NT2/D1 (cell line): ENCODE measurements at regions not wholly inside any gene's neighbourhood (a gene's known extent, or its start where the extent isn't known, plus 50 kb on each side); places are given as distances from the start of the nearest gene placed in this dataset.

Experiments
- DNase-seq: peaks from one replicate; pipeline ENCODE4 v3.0.0-alpha.2; 2011; ENCODE audit warnings: low read depth, low spot score
- H3K27me3 ChIP-seq: 2 replicates; pipeline ENCODE4 v1.6.0; 2011; ENCODE audit warnings: mild to moderate bottlenecking; ENCODE audit not compliant: insufficient read length, insufficient read depth
- H3K36me3 ChIP-seq: 2 replicates; pipeline ENCODE4 v1.6.1; 2011; ENCODE audit warnings: mild to moderate bottlenecking, low read length, mixed read lengths; ENCODE audit not compliant: insufficient read depth, insufficient read length
- H3K4me1 ChIP-seq: 2 replicates; pipeline ENCODE4 v1.5.1; 2011; ENCODE audit not compliant: insufficient read depth, insufficient read length
- H3K4me3 ChIP-seq: 2 replicates; pipeline ENCODE4 v1.5.1; 2011; ENCODE audit warnings: low read depth; ENCODE audit not compliant: insufficient read length
- H3K9ac ChIP-seq: 2 replicates; pipeline ENCODE4 v1.6.0; 2011; ENCODE audit warnings: low read depth; ENCODE audit not compliant: insufficient read length
- H3K9me3 ChIP-seq: 2 replicates; pipeline ENCODE4 v1.5.1; 2011; ENCODE audit warnings: mild to moderate bottlenecking, low read length; ENCODE audit not compliant: insufficient read depth
- SUZ12 ChIP-seq: IDR thresholded peaks from 2 replicates; pipeline ENCODE4 v1.6.1; 2011; ENCODE audit not compliant: insufficient read length, insufficient read depth; ENCODE audit errors: extremely low read depth
- YY1 ChIP-seq: IDR thresholded peaks from 2 replicates; pipeline ENCODE4 v1.6.1; 2011; ENCODE audit not compliant: insufficient read length, insufficient read depth
- ZNF274 ChIP-seq: IDR thresholded peaks from 2 replicates; pipeline ENCODE4 v1.6.1; 2011; ENCODE audit warnings: mild to moderate bottlenecking, low read depth, low read length

DNA sequence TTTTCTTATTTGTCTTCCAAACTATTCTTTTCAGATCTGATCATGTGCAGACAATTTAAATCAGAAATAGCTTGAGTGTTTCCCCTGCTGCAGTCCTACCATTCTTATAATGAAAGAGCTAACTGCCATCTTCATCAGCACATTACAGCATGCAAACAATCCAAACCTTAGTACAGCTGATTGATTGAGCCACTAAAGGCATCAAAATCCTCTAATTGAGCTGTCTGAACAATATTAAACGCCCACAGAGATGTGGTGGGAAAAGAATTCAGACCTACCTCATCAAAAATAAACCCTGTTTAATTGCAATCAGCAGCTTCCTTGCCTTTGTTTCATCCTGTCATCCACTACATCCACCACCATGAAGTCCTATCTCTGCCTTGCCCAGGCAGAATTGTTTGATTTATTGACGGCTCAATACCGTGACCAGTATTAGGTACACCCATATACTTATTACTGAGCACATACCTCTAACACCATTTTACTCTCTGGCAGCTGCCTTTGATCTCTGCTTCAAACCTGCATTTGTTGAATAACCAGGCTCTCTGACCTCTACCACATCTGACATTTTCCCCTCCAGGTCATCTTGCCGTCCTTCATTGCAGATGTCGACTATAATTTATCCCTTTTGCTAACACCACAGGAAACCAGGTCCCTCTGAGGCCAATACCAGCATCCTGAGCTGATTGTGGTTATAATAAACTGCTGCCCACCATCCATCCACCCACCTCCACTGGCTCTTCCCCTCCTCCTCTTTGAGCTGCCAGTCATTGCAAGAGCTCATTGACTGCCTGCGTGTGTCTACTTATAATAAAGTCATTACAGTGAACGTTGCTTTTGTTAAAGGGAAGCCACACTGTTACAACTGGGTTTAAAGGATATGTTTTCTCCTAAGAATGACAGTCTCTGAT is 78.5 kb downstream of the RBM43 start:
- H3K4me3 ChIP-seq: no peak overlapping the region
- H3K4me1 ChIP-seq: no peaks in the 10 kb centered on the region
- no peak for DNase-seq
- TF ChIP-seq YY1: no peak
- no peak for TF ChIP-seq SUZ12
- no peak for TF ChIP-seq ZNF274
- H3K9me3 ChIP-seq: no peaks in the 10 kb centered on the region
- H3K36me3 ChIP-seq: no peaks in the 10 kb centered on the region
- no peak overlapping the region for H3K9ac ChIP-seq
- no peaks in the 10 kb centered on the region for H3K27me3 ChIP-seq

DNA sequence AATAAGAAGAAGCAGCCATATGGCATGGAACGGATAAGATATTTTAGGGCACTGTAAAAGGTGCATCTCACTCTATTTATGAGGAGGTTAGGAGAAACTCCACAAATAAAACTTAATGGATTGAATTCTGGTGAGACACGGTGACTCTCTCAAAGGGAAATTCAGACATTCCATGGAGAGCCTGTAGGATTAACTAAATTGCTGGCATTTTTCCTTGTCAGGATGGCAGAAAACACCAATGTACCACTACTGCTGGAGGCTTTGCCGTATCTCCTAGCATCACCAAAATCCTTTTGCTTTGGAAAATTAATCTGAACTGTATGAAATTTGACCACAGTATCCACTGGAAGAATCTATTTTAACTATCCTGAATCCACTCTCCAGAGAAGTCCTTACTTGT is 79.3 kb downstream of the RBM43 start:
- Histone ChIP-seq H3K36me3 (no peaks in the 10 kb centered on the region), H3K9ac (no peak overlapping the region), H3K4me3 (no peak overlapping the region), H3K27me3 (no peaks in the 10 kb centered on the region), H3K9me3 (no peaks in the 10 kb centered on the region), H3K4me1 (no peaks in the 10 kb centered on the region)
- no peak for TF ChIP-seq SUZ12
- TF ChIP-seq YY1: no peak
- no peak for TF ChIP-seq ZNF274
- DNase-seq: no peak

DNA sequence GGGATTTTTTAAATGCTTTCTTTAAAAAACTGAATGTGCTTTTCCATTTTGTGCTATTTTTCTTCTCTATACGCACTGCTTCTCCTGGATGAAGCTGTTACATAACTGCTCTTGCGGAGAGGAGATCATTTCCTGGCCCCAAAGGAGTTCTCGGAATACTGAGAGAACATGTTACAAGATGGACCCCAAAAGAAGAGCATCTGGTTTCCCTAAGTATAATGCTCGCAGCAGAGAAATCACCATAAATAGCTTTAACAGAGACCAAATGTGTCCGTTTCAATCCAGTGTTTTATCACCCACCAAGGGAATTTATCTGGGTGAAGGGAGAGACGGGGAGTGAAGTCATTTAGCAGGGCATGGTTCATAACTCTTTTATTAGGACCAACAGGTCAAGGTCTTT is 80.1 kb downstream of the RBM43 start:
- DNase-seq: no peak
- TF ChIP-seq YY1 (no peak), SUZ12 (no peak), ZNF274 (no peak)
- Histone ChIP-seq H3K36me3 (no peaks in the 10 kb centered on the region), H3K27me3 (no peaks in the 10 kb centered on the region), H3K4me1 (no peaks in the 10 kb centered on the region), H3K9ac (no peak overlapping the region), H3K4me3 (no peak overlapping the region), H3K9me3 (no peaks in the 10 kb centered on the region)

DNA sequence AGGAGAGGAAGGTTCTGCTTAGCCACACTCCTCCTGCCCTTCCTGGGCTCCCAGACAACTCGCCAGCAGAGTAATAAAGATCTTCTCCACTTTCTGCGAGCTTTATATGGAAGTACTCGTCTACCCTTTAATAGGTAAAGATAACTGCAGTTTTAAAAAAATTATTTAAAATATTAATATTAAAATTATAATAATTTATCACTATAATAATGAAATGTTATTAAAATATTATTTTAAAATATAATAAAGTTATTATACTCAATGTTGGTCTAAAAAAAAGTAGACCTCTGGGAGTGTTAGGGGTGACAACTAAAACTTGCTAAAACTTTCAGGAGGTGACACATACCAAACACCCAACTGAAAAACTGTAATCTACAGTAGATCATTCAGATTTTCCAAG is 81.5 kb downstream of the RBM43 start:
- Histone ChIP-seq H3K4me3 (no peak overlapping the region), H3K27me3 (no peaks in the 10 kb centered on the region), H3K36me3 (no peaks in the 10 kb centered on the region), H3K4me1 (no peaks in the 10 kb centered on the region), H3K9ac (no peak overlapping the region), H3K9me3 (no peaks in the 10 kb centered on the region)
- TF ChIP-seq SUZ12 (no peak), YY1 (no peak), ZNF274 (no peak)
- no peak for DNase-seq

DNA sequence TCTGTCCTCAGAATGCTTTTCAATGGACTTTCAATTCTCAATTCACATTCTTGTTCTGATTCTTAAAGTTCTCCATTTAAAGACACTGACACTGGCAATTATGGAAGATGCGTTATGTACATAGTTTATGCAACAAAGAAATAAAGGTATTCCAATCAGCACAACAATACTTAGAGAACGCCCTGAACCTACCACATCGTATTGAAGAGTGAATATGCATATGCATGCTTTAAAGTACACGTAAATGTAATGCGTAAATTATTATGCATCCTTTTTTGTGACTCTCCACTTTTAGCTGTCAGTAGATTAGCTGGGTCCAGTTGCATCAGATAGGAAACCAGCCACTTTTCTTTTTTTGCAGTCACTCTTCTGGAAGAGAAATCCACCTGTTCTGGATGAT is 83.5 kb downstream of the RBM43 start:
- H3K4me3 ChIP-seq: no peak overlapping the region
- H3K36me3 ChIP-seq: no peaks in the 10 kb centered on the region
- H3K9me3 ChIP-seq: no peaks in the 10 kb centered on the region
- no peak for DNase-seq
- H3K9ac ChIP-seq: no peak overlapping the region
- no peaks in the 10 kb centered on the region for H3K27me3 ChIP-seq
- TF ChIP-seq ZNF274 (no peak), YY1 (no peak), SUZ12 (no peak)
- H3K4me1 ChIP-seq: no peaks in the 10 kb centered on the region

DNA sequence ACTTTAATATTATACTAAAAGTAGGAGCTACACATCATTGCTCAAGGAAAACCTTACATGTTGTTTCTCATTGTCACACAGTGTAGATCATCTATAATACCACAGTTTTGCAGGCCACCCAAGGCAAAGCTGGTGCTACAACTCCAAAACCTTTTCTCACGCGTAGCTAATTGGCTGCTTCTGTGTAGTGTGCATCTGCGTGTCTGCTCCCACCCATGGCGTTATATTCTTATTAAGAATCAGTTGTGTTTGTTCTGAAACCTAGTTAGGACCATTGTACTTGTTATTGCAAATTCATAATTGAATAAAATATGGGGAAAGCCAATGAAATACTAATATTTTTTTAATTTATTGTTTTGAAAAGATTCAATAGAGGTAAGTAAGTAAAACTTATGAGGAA is 83.9 kb downstream of the RBM43 start:
- DNase-seq: no peak
- H3K4me3 ChIP-seq: no peak overlapping the region
- no peak overlapping the region for H3K9ac ChIP-seq
- no peak for TF ChIP-seq SUZ12
- no peak for TF ChIP-seq ZNF274
- no peak for TF ChIP-seq YY1
- no peaks in the 10 kb centered on the region for H3K27me3 ChIP-seq
- H3K36me3 ChIP-seq: no peaks in the 10 kb centered on the region
- no peaks in the 10 kb centered on the region for H3K4me1 ChIP-seq
- no peaks in the 10 kb centered on the region for H3K9me3 ChIP-seq

DNA sequence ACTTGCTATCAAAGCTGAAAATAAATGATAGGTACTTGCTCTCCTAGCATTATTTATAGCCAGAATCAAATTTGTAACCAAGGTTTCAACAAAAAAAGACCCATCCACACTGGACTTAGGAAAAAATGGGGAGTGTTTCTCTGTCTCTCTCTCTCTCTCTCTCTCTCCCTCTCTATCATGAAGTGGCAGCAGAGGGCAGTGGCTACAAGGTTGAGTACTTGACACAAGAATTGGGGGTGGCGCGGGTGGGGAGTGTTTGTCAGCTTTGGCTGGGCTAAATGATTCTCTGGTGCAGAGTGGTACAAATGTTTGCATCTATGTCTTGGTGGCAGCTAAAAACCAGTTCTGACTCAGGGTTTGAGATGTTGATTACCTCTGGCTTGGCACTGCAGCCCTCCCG is 85.0 kb downstream of the RBM43 start:
- TF ChIP-seq SUZ12 (no peak), ZNF274 (no peak), YY1 (no peak)

More for the DNA sequence above, 85.0 kb downstream of the RBM43 start:
- Histone ChIP-seq H3K9ac (no peak overlapping the region), H3K4me1 (no peaks in the 10 kb centered on the region), H3K27me3 (no peaks in the 10 kb centered on the region), H3K36me3 (no peaks in the 10 kb centered on the region), H3K9me3 (no peaks in the 10 kb centered on the region), H3K4me3 (no peak overlapping the region)
- no peak for DNase-seq
